Fibroblast of lung (primary cell): ENCODE measurements at regions not wholly inside any gene's neighbourhood (a gene's known extent, or its start where the extent isn't known, plus 50 kb on each side); places are given as distances from the start of the nearest gene placed in this dataset.

ENCODE experiments used
- DNase-seq, 2 donors: peaks; one replicate each; pipeline versions ENCODE4 v3.0.0 to v3.0.0-alpha.2; 2010; ENCODE audit warnings: low read depth in 2 of 2
- H2AFZ ChIP-seq: 2 replicates; pipeline ENCODE4 v1.5.1; 2012; ENCODE audit warnings: low read length, control low read depth, inconsistent platforms
- H3K27ac ChIP-seq: 2 replicates; pipeline ENCODE4 v1.5.1; 2011; ENCODE audit warnings: low read length, control low read depth; ENCODE audit not compliant: insufficient read depth
- H3K27me3 ChIP-seq: 2 replicates; pipeline ENCODE4 v1.5.1; 2011; ENCODE audit warnings: mild to moderate bottlenecking, low read length; ENCODE audit not compliant: control insufficient read depth, insufficient read depth
- H3K36me3 ChIP-seq: 2 replicates; pipeline ENCODE4 v1.5.1; 2011; ENCODE audit warnings: low read length; ENCODE audit not compliant: control insufficient read depth, insufficient read depth
- H3K4me1 ChIP-seq: 2 replicates; pipeline ENCODE4 v1.5.1; 2011; ENCODE audit warnings: low read length; ENCODE audit not compliant: control insufficient read depth, insufficient read depth; ENCODE audit errors: extremely low read depth
- H3K4me2 ChIP-seq: 2 replicates; pipeline ENCODE4 v1.5.1; 2011; ENCODE audit warnings: low read length, control low read depth; ENCODE audit not compliant: insufficient read depth; ENCODE audit errors: extremely low read depth
- H3K4me3 ChIP-seq, 4 experiments: fragments of 200-600 bp in 1 of 4; sonication (generic) in 1 of 4; replicated peaks in 1 of 4; 2 replicates each; pipeline ENCODE4 v1.5.1; 2011 to 2016; ENCODE audit warnings: low read length in 4 of 4, low read depth in 3 of 4, mild to moderate bottlenecking in 3 of 4, control low read depth in 2 of 4, inconsistent platforms in 1 of 4, mixed read lengths in 1 of 4; ENCODE audit not compliant: insufficient read depth in 1 of 4; ENCODE audit errors: control extremely low read depth in 1 of 4
- H3K79me2 ChIP-seq: 2 replicates; pipeline ENCODE4 v1.5.1; 2012; ENCODE audit warnings: mild to moderate bottlenecking, low read length, inconsistent platforms; ENCODE audit not compliant: control insufficient read depth, insufficient read depth
- H3K9ac ChIP-seq: 2 replicates; pipeline ENCODE4 v1.5.1; 2011; ENCODE audit warnings: mild to moderate bottlenecking, low read length, control low read depth; ENCODE audit not compliant: insufficient read depth
- H3K9me3 ChIP-seq: 2 replicates; pipeline ENCODE4 v1.5.1; 2012; ENCODE audit warnings: low read depth, low read length; ENCODE audit not compliant: control insufficient read depth, insufficient read depth
- H4K20me1 ChIP-seq: 2 replicates; pipeline ENCODE4 v1.5.1; 2011; ENCODE audit warnings: low read length; ENCODE audit not compliant: control insufficient read depth, insufficient read depth; ENCODE audit errors: extremely low read depth
- CTCF ChIP-seq, 2 donors: IDR thresholded peaks in 1 of 2; conservative IDR thresholded peaks in 1 of 2; 1 replicate in 1 of 2; 2 replicates in 1 of 2; pipeline ENCODE4 v1.5.1; 2011 to 2012; ENCODE audit warnings: low read length in 2 of 2, control low read depth in 1 of 2, inconsistent platforms in 1 of 2, low read depth in 1 of 2, mild to moderate bottlenecking in 1 of 2
- EZH2 ChIP-seq: IDR thresholded peaks from 2 replicates; pipeline ENCODE4 v1.5.1; 2012; ENCODE audit warnings: low read length, control low read depth, mild to moderate bottlenecking; ENCODE audit errors: missing control alignments

GRCh38 chr11:27191639-27192038 lies 151.0 kb downstream of the BBOX1 start:
- Histone ChIP-seq H4K20me1 (no peaks in the 10 kb centered on the region), H3K27me3 (no peaks in the 10 kb centered on the region), H3K4me2 (no peak overlapping the region), H3K9ac (no peak overlapping the region), H3K36me3 (no peaks in the 10 kb centered on the region), H3K79me2 (no peaks in the 10 kb centered on the region), H3K4me3 (no peak overlapping the region), H3K4me1 (no peaks in the 10 kb centered on the region), H2AFZ (no peak overlapping the region), H3K27ac (no peak overlapping the region), H3K9me3 (no peaks in the 10 kb centered on the region)
- no peak for TF ChIP-seq CTCF (conservative IDR thresholded peaks at IDR 0.05 in 1 of 2, IDR thresholded peaks at IDR 0.05 in 1 of 2; ENCODE audit: low read depth in 1 of 2, low read length in 2 of 2)
- TF ChIP-seq EZH2: no peak
- no peak for DNase-seq

GRCh38 chr11:27188696-27189095 lies 148.1 kb downstream of the BBOX1 start:
- no peaks in the 10 kb centered on the region for H3K4me1 ChIP-seq
- H2AFZ ChIP-seq: no peak overlapping the region
- H3K36me3 ChIP-seq: no peaks in the 10 kb centered on the region
- H3K4me2 ChIP-seq: no peak overlapping the region
- H3K9me3 ChIP-seq: no peaks in the 10 kb centered on the region
- H3K9ac ChIP-seq: no peak overlapping the region
- DNase-seq: no peak
- H3K79me2 ChIP-seq: no peaks in the 10 kb centered on the region
- H3K4me3 ChIP-seq: no peak overlapping the region
- no peak for TF ChIP-seq CTCF (conservative IDR thresholded peaks at IDR 0.05 in 1 of 2, IDR thresholded peaks at IDR 0.05 in 1 of 2; ENCODE audit: low read depth in 1 of 2, low read length in 2 of 2)
- no peak for TF ChIP-seq EZH2
- no peaks in the 10 kb centered on the region for H3K27me3 ChIP-seq
- H4K20me1 ChIP-seq: no peaks in the 10 kb centered on the region
- H3K27ac ChIP-seq: no peak overlapping the region

GRCh38 chr11:27187848-27188621 lies 147.4 kb downstream of the BBOX1 start:
- H4K20me1 ChIP-seq: no peaks in the 10 kb centered on the region
- H3K27me3 ChIP-seq: no peaks in the 10 kb centered on the region
- H3K79me2 ChIP-seq: no peaks in the 10 kb centered on the region
- no peak for TF ChIP-seq CTCF (conservative IDR thresholded peaks at IDR 0.05 in 1 of 2, IDR thresholded peaks at IDR 0.05 in 1 of 2; ENCODE audit: low read depth in 1 of 2, low read length in 2 of 2)
- TF ChIP-seq EZH2: no peak
- no peak for DNase-seq
- no peaks in the 10 kb centered on the region for H3K36me3 ChIP-seq
- H3K9ac ChIP-seq: no peak overlapping the region
- H2AFZ ChIP-seq: no peak overlapping the region
- H3K27ac ChIP-seq: no peak overlapping the region
- no peak overlapping the region for H3K4me2 ChIP-seq
- H3K4me1 ChIP-seq: no peaks in the 10 kb centered on the region
- no peak overlapping the region for H3K4me3 ChIP-seq
- H3K9me3 ChIP-seq: no peaks in the 10 kb centered on the region
